CD4-positive, alpha-beta T cell treated with Interleukin-12 subunit alpha and Interleukin-12 subunit beta, for 1 hour (primary cell): ENCODE measurements at regions not wholly inside any gene's neighbourhood (a gene's known extent, or its start where the extent isn't known, plus 50 kb on each side); places are given as distances from the start of the nearest gene placed in this dataset.
"Not testable (repeated sequence)": the region's sequence is repeated elsewhere in the genome, so short reads cannot be mapped to it uniquely, and the experiment has no call there.

Source experiments
- DNase-seq: peaks from one replicate; pipeline ENCODE4 v3.0.0-alpha.2; 2020

GRCh38 chr5:12093586-12093985 lies 189.3 kb upstream of the CTNND2 start:
- DNase-seq: no peak

- no peak for DNase-seq
These were observed 176.5 kb upstream of the CTNND2 start for GRCh38 chr5:12080761-12081160.

GRCh38 chr5:12078286-12078685 lies 174.0 kb upstream of the CTNND2 start:
- DNase-seq: not testable (repeated sequence)

- no peak for DNase-seq
These were observed 169.2 kb upstream of the CTNND2 start for GRCh38 chr5:12073426-12073825.

GRCh38 chr5:12072441-12072840 lies 168.2 kb upstream of the CTNND2 start:
- no peak for DNase-seq

GRCh38 chr5:12071455-12071854 lies 167.2 kb upstream of the CTNND2 start:
- no peak for DNase-seq

GRCh38 chr5:12023614-12024241 lies 119.5 kb upstream of the CTNND2 start:
- no peak for DNase-seq

GRCh38 chr5:12022444-12022843 lies 118.2 kb upstream of the CTNND2 start:
- DNase-seq: no peak

- DNase-seq: no peak
These were observed 115.1 kb upstream of the CTNND2 start for GRCh38 chr5:12019306-12019705.

- DNase-seq: no peak
These were observed 112.8 kb upstream of the CTNND2 start for GRCh38 chr5:12017007-12017406.

- DNase-seq: no peak
These were observed 112.0 kb upstream of the CTNND2 start for GRCh38 chr5:12016159-12016746.

- no peak for DNase-seq
These were observed 109.1 kb upstream of the CTNND2 start for GRCh38 chr5:12013351-12013750.

GRCh38 chr5:12003680-12004079 lies 99.4 kb upstream of the CTNND2 start:
- DNase-seq: no peak

GRCh38 chr5:11998397-11998796 lies 94.2 kb upstream of the CTNND2 start:
- DNase-seq: no peak

- DNase-seq: no peak
These were observed 93.7 kb upstream of the CTNND2 start for GRCh38 chr5:11997942-11998341.

GRCh38 chr5:11992518-11992917 lies 88.3 kb upstream of the CTNND2 start:
- no peak for DNase-seq

- DNase-seq: no peak
These were observed 81.7 kb upstream of the CTNND2 start for GRCh38 chr5:11985993-11986392.

- DNase-seq: no peak
These were observed 80.0 kb upstream of the CTNND2 start for GRCh38 chr5:11984196-11984595.

GRCh38 chr5:11981986-11982385 lies 77.7 kb upstream of the CTNND2 start:
- DNase-seq: no peak

- DNase-seq: no peak
These were observed 73.7 kb upstream of the CTNND2 start for GRCh38 chr5:11977904-11978303.

GRCh38 chr5:11973469-11973868 lies 69.2 kb upstream of the CTNND2 start:
- DNase-seq: no peak

- no peak for DNase-seq
These were observed 59.0 kb upstream of the CTNND2 start for GRCh38 chr5:11963227-11963626.

GRCh38 chr5:11962122-11962521 lies 57.9 kb upstream of the CTNND2 start:
- no peak for DNase-seq

GRCh38 chr5:11958321-11958720 lies 54.1 kb upstream of the CTNND2 start:
- no peak for DNase-seq

- DNase-seq: no peak
These were observed 51.1 kb upstream of the CTNND2 start for GRCh38 chr5:11955331-11955730.
